K562 (cell line): ENCODE measurements at regions not wholly inside any gene's neighbourhood (a gene's known extent, or its start where the extent isn't known, plus 50 kb on each side); places are given as distances from the start of the nearest gene placed in this dataset.
A peak's percentile ranks its signal among the peaks of the same experiment; 100 is the strongest.

ENCODE experiments used
- ATAC-seq: fragments of 200-7000 bp; cut with Tn5 transposase; 3 replicates; pipeline ENCODE4 v1.9.1; 2020; ENCODE audit warnings: moderate library complexity
- BruUV-seq: library from RNA; stranded (reverse); fragments of 400-500 nt; replicated peaks from 2 replicates; lab custom pipeline; 2021; lab: Mats Ljungman, UMichigan
- CTCF ChIA-PET: fragments of 300-600 bp; formaldehyde crosslinking; extraction: SDS; loops from one replicate; lab custom pipeline; 2021; ENCODE audit warnings: low intra/inter-chr PET ratio; lab: Yijun Ruan, JAX
- POLR2A ChIA-PET: fragments of 300-600, 350-650 bp; sonication (Branson Sonifier 250); formaldehyde crosslinking; extraction: SDS; loops from one replicate; lab custom pipeline; 2021; ENCODE audit warnings: antibody characterized with exemption, inconsistent platforms; lab: Yijun Ruan, JAX
- DNase-seq, 4 experiments: peaks; one replicate each; pipeline versions ENCODE4 v3.0.0 to v3.0.0-alpha.2; 2011 to 2018; ENCODE audit warnings: low spot score in 3 of 4, mixed read lengths in 3 of 4; ENCODE audit errors: extremely low read depth in 1 of 4
- FAIRE-seq: peaks from 2 replicates; lab custom pipeline; 2011; peaks lifted over from hg19 to GRCh38; lab: Jason Lieb, UNC
- H2AFZ ChIP-seq: 2 replicates; pipeline ENCODE4 v1.6.0; 2011; ENCODE audit warnings: low read depth, low read length, control low read depth, inconsistent platforms
- H3K27ac ChIP-seq: fragments of 200-600 bp; 3 replicates; pipeline ENCODE4 v1.8.0; 2011; ENCODE audit warnings: low read depth, mild to moderate bottlenecking, control low read depth, inconsistent platforms, low read length, moderate library complexity, mixed read lengths; ENCODE audit errors: extremely low read depth
- H3K27me3 ChIP-seq, 2 experiments: fragments of 300-600 bp in 1 of 2; 2 replicates in 1 of 2; 3 replicates in 1 of 2; pipeline versions ENCODE4 v1.6.0 to v1.8.0; 2011; ENCODE audit warnings: inconsistent platforms in 2 of 2, low read length in 2 of 2, mild to moderate bottlenecking in 1 of 2, mixed read lengths in 1 of 2, moderate library complexity in 1 of 2; ENCODE audit not compliant: control insufficient read depth in 2 of 2, insufficient read depth in 2 of 2
- H3K36me3 ChIP-seq: fragments of 300-600 bp; 3 replicates; pipeline ENCODE4 v1.8.0; 2011; ENCODE audit warnings: mild to moderate bottlenecking, low read length, inconsistent platforms; ENCODE audit not compliant: control insufficient read depth, insufficient read depth
- H3K4me1 ChIP-seq, 2 experiments: fragments of 200-600 bp in 1 of 2; replicated peaks in 1 of 2; 2 replicates in 1 of 2; 3 replicates in 1 of 2; pipeline versions ENCODE4 v1.5.1 to v1.8.0; 2011; ENCODE audit warnings: inconsistent platforms in 2 of 2, low read length in 2 of 2, mild to moderate bottlenecking in 1 of 2, mixed read lengths in 1 of 2, moderate library complexity in 1 of 2; ENCODE audit not compliant: control insufficient read depth in 2 of 2, insufficient read depth in 2 of 2
- H3K4me2 ChIP-seq: 2 replicates; pipeline ENCODE4 v1.6.1; 2011; ENCODE audit warnings: low read length, control low read depth, inconsistent platforms, mixed read lengths; ENCODE audit not compliant: insufficient read depth
- H3K4me3 ChIP-seq: fragments of 200-600 bp; sonication (generic), shearing (Covaris generic); 2 replicates; pipeline ENCODE4 v1.5.1; 2016; ENCODE audit warnings: control low read depth, inconsistent platforms
- H3K79me2 ChIP-seq: fragments of 200-600 bp; 3 replicates; pipeline ENCODE4 v1.8.0; 2011; ENCODE audit warnings: low read length, inconsistent platforms; ENCODE audit not compliant: control insufficient read depth, insufficient read depth
- H3K9ac ChIP-seq, 2 experiments: 2 replicates each; pipeline versions ENCODE4 v1.6.0 to v1.6.1; 2011; ENCODE audit warnings: low read depth in 2 of 2, low read length in 2 of 2, control low read depth in 1 of 2, inconsistent platforms in 1 of 2, mild to moderate bottlenecking in 1 of 2, mixed read lengths in 1 of 2; ENCODE audit not compliant: insufficient read depth in 1 of 2
- H3K9me1 ChIP-seq: one replicate; pipeline ENCODE4 v1.6.0; 2011; ENCODE audit warnings: inconsistent platforms, mild to moderate bottlenecking, low read length, moderate library complexity; ENCODE audit not compliant: control insufficient read depth, insufficient read depth
- H3K9me3 ChIP-seq: replicated peaks from 2 replicates; pipeline ENCODE4 v1.5.1; 2011; ENCODE audit warnings: low read depth, low read length, inconsistent platforms; ENCODE audit not compliant: control insufficient read depth, insufficient read depth
- H4K20me1 ChIP-seq: replicated peaks from 2 replicates; pipeline ENCODE4 v1.6.1; 2011; ENCODE audit warnings: low read length, inconsistent platforms, mixed read lengths; ENCODE audit not compliant: control insufficient read depth, insufficient read depth
- E2F3 ChIP-seq: fragments of 250-450 bp; sonication (Bioruptor Pico); IDR thresholded peaks from 2 replicates; pipeline ENCODE4 v1.4.0; 2020; ENCODE audit warnings: mild to moderate bottlenecking
- HLTF ChIP-seq: fragments of 450-650 bp; IDR thresholded peaks from 2 replicates; pipeline ENCODE4 v1.6.1; 2016
- IFI16 ChIP-seq: fragments of 250-450 bp; sonication (Bioruptor Pico); IDR thresholded peaks from 2 replicates; pipeline ENCODE4 v2.1.2; 2022; ENCODE audit warnings: mild to moderate bottlenecking, inconsistent platforms
- KDM2B ChIP-seq: fragments of 250-450 bp; sonication (Bioruptor Pico); IDR thresholded peaks from 2 replicates; pipeline ENCODE4 v1.8.0; 2021; ENCODE audit warnings: mild to moderate bottlenecking, moderate library complexity
- NR3C1 ChIP-seq: sonication (generic); formaldehyde crosslinking; IDR thresholded peaks from 2 replicates; pipeline ENCODE4 v1.8.1; 2022; ENCODE audit warnings: missing genetic modification reagents
- POLR3A ChIP-seq: IDR thresholded peaks from 2 replicates; pipeline ENCODE4 v1.6.1; 2011; ENCODE audit warnings: borderline replicate concordance, mild to moderate bottlenecking, moderate library complexity; ENCODE audit not compliant: insufficient read length, insufficient read depth; ENCODE audit errors: extremely low read depth
- ZNF354B ChIP-seq: fragments of 250-450 bp; sonication (Bioruptor Pico); IDR thresholded peaks from 2 replicates; pipeline ENCODE4 v1.4.0; 2020
- ZNF780A ChIP-seq: fragments of 250-450 bp; sonication (Bioruptor Pico); IDR thresholded peaks from 2 replicates; pipeline ENCODE4 v1.5.0; 2021; ENCODE audit warnings: mild to moderate bottlenecking
- WGBS: fragments of 100-300 bp; shearing (Covaris generic); methylation state at CpG from one replicate; pipeline ENCODE4 v1.1.6; 2016; ENCODE audit warnings: low coverage, mixed read lengths; ENCODE audit not compliant: insufficient coverage; ENCODE audit errors: missing lambda C conversion rate; 5-methylcytosine and 5-hydroxymethylcytosine counted together
- in situ Hi-C: fragments of 300-500 bp; cut with MboI; formaldehyde crosslinking; loops from 4 replicates; pipeline ENCODE4 v1.15.0; 2018; ENCODE audit warnings: inconsistent platforms, mixed read lengths
- intact Hi-C: fragments of 100-400 bp; cut with micrococcal nuclease; formaldehyde crosslinking; loops from 2 replicates; pipeline ENCODE4 v1.14.2; 2022
- TF ChIP-seq, protein P1 (sequence below): IDR thresholded peaks from 2 replicates; pipeline ENCODE4 v1.6.1; 2011; ENCODE audit warnings: borderline replicate concordance, low read depth, mild to moderate bottlenecking, moderate library complexity, low read length; ENCODE audit not compliant: insufficient read depth, poor library complexity, severe bottlenecking
- TF ChIP-seq, protein P2 (sequence below): sonication (generic); formaldehyde crosslinking; IDR thresholded peaks from 2 replicates; pipeline ENCODE4 v1.8.0; 2022; ENCODE audit warnings: mild to moderate bottlenecking, missing genetic modification reagents, borderline replicate concordance

DNA sequence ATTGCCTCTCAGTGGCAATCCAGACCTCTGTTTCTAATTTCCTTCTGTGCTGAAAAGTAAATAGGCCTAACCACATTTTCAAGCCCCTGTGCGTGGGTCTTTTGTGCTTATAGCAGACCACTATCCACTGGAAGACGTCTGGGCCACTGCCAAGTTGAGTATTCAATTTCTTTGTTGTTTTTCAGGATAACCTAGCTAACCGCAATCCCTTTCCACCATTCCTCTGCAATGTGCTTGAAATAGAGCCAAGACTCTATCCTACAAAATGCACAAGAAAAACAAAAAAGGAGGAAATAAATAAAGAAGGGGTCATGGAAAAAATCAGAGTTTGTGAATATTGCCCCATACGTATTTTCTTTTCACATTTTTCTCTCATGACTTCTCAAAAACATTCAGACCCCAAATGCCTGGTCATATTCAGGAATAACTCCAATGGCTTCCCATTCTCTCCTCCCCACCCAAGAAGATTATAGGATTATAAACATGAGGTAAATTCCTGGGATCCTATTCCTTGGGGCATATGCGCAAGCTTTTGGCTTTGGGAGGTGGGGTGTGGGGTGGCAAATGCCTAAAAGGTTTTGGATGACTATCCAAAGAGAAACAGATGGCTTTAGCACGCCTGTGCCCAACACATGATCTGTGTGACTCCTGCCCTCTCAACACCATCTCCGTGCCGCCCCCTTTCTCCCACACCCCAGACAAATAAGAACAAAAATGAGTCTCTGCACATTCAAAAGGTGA is 217.9 kb upstream of the THBS1 start:
- H3K4me1 ChIP-seq, result peaks cover 0 to 10% of the 10 kb centered on the region in 2 experiments; a peak in 2 of 5 replicates

More for the DNA sequence above, 217.9 kb upstream of the THBS1 start:
- Histone ChIP-seq H4K20me1 (no peaks in the 10 kb centered on the region), H3K4me2 (no peak overlapping the region), H3K27me3 (no peaks in the 10 kb centered on the region), H3K9ac (no peak overlapping the region), H2AFZ (peak overlapping the region; percentile 22; the same call in 1 of the 2 replicates), H3K27ac (no peak overlapping the region), H3K9me1 (no peaks in the 10 kb centered on the region), H3K36me3 (no peaks in the 10 kb centered on the region), H3K4me3 (no peak overlapping the region), H3K79me2 (no peaks in the 10 kb centered on the region), H3K9me3 (no peaks in the 10 kb centered on the region)
- intact Hi-C loops (no loop called here), in situ Hi-C loops (no loop called here)
- DNase-seq, result no peak
- no TSS peak for BruUV-seq
- no peak for ATAC-seq
- TF ChIP-seq ZNF354B (CRISPR knock-in tag), result no peak
- TF ChIP-seq, protein P1, sequence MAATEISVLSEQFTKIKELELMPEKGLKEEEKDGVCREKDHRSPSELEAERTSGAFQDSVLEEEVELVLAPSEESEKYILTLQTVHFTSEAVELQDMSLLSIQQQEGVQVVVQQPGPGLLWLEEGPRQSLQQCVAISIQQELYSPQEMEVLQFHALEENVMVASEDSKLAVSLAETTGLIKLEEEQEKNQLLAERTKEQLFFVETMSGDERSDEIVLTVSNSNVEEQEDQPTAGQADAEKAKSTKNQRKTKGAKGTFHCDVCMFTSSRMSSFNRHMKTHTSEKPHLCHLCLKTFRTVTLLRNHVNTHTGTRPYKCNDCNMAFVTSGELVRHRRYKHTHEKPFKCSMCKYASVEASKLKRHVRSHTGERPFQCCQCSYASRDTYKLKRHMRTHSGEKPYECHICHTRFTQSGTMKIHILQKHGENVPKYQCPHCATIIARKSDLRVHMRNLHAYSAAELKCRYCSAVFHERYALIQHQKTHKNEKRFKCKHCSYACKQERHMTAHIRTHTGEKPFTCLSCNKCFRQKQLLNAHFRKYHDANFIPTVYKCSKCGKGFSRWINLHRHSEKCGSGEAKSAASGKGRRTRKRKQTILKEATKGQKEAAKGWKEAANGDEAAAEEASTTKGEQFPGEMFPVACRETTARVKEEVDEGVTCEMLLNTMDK, result no peak
- TF ChIP-seq HLTF, result no peak
- no peak for TF ChIP-seq ZNF780A (CRISPR knock-in tag)
- no peak for TF ChIP-seq KDM2B
- TF ChIP-seq, protein P2, sequence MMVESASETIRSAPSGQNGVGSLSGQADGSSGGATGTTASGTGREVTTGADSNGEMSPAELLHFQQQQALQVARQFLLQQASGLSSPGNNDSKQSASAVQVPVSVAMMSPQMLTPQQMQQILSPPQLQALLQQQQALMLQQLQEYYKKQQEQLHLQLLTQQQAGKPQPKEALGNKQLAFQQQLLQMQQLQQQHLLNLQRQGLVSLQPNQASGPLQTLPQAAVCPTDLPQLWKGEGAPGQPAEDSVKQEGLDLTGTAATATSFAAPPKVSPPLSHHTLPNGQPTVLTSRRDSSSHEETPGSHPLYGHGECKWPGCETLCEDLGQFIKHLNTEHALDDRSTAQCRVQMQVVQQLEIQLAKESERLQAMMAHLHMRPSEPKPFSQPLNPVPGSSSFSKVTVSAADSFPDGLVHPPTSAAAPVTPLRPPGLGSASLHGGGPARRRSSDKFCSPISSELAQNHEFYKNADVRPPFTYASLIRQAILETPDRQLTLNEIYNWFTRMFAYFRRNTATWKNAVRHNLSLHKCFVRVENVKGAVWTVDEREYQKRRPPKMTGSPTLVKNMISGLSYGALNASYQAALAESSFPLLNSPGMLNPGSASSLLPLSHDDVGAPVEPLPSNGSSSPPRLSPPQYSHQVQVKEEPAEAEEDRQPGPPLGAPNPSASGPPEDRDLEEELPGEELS, result no peak
- no peak for TF ChIP-seq IFI16 (CRISPR knock-in tag)
- no peak for TF ChIP-seq E2F3
- TF ChIP-seq POLR3A, result no peak
- no peak for TF ChIP-seq NR3C1 (CRISPR knock-in tag)
- POLR2A ChIA-PET, result no interaction called here
- no peak for FAIRE-seq
- WGBS, result 25% methylated on average over 8 of the region's 8 CpGs
- CTCF ChIA-PET, result no interaction called here
